Neutrophil (primary cell): ENCODE measurements at regions not wholly inside any gene's neighbourhood (a gene's known extent, or its start where the extent isn't known, plus 50 kb on each side); places are given as distances from the start of the nearest gene placed in this dataset.

Experiments used
- H3K27ac ChIP-seq: fragments of 200-600 bp; sonication (generic); 2 replicates; pipeline ENCODE4 v1.5.1; 2016; ENCODE audit warnings: mild to moderate bottlenecking, moderate library complexity
- H3K27me3 ChIP-seq: fragments of 200-600 bp; sonication (generic); 2 replicates; pipeline ENCODE4 v1.6.0; 2016; ENCODE audit warnings: mild to moderate bottlenecking
- H3K36me3 ChIP-seq: fragments of 200-600 bp; sonication (generic); 2 replicates; pipeline ENCODE4 v1.5.1; 2017
- H3K4me1 ChIP-seq, 2 experiments: fragments of 200-600 bp in 1 of 2; sonication (generic) in 1 of 2; 1 replicate in 1 of 2; 2 replicates in 1 of 2; pipeline versions ENCODE4 v1.5.1 to v1.6.1; 2013 to 2016; ENCODE audit warnings: low read depth in 1 of 2, low read length in 1 of 2, mild to moderate bottlenecking in 1 of 2, moderate library complexity in 1 of 2; ENCODE audit not compliant: control insufficient read depth in 1 of 2, insufficient read depth in 1 of 2
- H3K4me3 ChIP-seq, 2 experiments: fragments of 200-600 bp in 1 of 2; sonication (generic) in 1 of 2; 1 replicate in 1 of 2; 2 replicates in 1 of 2; pipeline ENCODE4 v1.5.1; 2013 to 2016; ENCODE audit warnings: low read depth in 1 of 2, low read length in 1 of 2, mild to moderate bottlenecking in 1 of 2, moderate library complexity in 1 of 2
- H3K9me3 ChIP-seq: fragments of 200-600 bp; sonication (generic); 2 replicates; pipeline ENCODE4 v1.5.1; 2016
- CTCF ChIP-seq: fragments of 200-600 bp; sonication (generic); IDR thresholded peaks from 2 replicates; pipeline ENCODE4 v1.5.1; 2016; ENCODE audit warnings: antibody characterized with exemption

- H3K27ac ChIP-seq, result no peak overlapping the region
- H3K36me3 ChIP-seq, result no peaks in the 10 kb centered on the region
- peaks cover 4% of the 10 kb centered on the region for H3K9me3 ChIP-seq
- no peak overlapping the region for H3K4me3 ChIP-seq
- no peaks in the 10 kb centered on the region for H3K4me1 ChIP-seq
- TF ChIP-seq CTCF, result no peak
- no peaks in the 10 kb centered on the region for H3K27me3 ChIP-seq
Measured at GRCh38 chr13:58827904-58828303, 1196.4 kb downstream of the PCDH17 start.

- Histone ChIP-seq H3K9me3 (no peaks in the 10 kb centered on the region), H3K4me1 (no peaks in the 10 kb centered on the region), H3K27ac (no peak overlapping the region), H3K4me3 (no peak overlapping the region), H3K36me3 (no peaks in the 10 kb centered on the region), H3K27me3 (no peaks in the 10 kb centered on the region)
- no peak for TF ChIP-seq CTCF
Measured at GRCh38 chr13:58830841-58831240, 1199.3 kb downstream of the PCDH17 start.

GRCh38 chr13:58838615-58839014, 1207.1 kb downstream of the PCDH17 start:
- H3K9me3 ChIP-seq, result no peaks in the 10 kb centered on the region
- no peak for TF ChIP-seq CTCF
- no peak overlapping the region for H3K27ac ChIP-seq
- no peak overlapping the region for H3K4me3 ChIP-seq
- H3K4me1 ChIP-seq, result no peaks in the 10 kb centered on the region
- no peaks in the 10 kb centered on the region for H3K36me3 ChIP-seq
- H3K27me3 ChIP-seq, result no peaks in the 10 kb centered on the region

GRCh38 chr13:58843071-58843470, 1211.5 kb downstream of the PCDH17 start:
- no peaks in the 10 kb centered on the region for H3K36me3 ChIP-seq
- no peaks in the 10 kb centered on the region for H3K4me1 ChIP-seq
- no peak for TF ChIP-seq CTCF
- H3K27ac ChIP-seq, result no peak overlapping the region
- H3K27me3 ChIP-seq, result no peaks in the 10 kb centered on the region
- no peak overlapping the region for H3K4me3 ChIP-seq
- H3K9me3 ChIP-seq, result no peaks in the 10 kb centered on the region

GRCh38 chr13:58843567-58843966, 1212.0 kb downstream of the PCDH17 start:
- Histone ChIP-seq H3K4me3 (no peak overlapping the region), H3K4me1 (no peaks in the 10 kb centered on the region), H3K27ac (no peak overlapping the region), H3K36me3 (no peaks in the 10 kb centered on the region), H3K9me3 (no peaks in the 10 kb centered on the region), H3K27me3 (no peaks in the 10 kb centered on the region)
- TF ChIP-seq CTCF, result no peak

- Histone ChIP-seq H3K9me3 (no peaks in the 10 kb centered on the region), H3K4me3 (no peak overlapping the region), H3K27me3 (no peaks in the 10 kb centered on the region), H3K4me1 (no peaks in the 10 kb centered on the region), H3K36me3 (no peaks in the 10 kb centered on the region), H3K27ac (no peak overlapping the region)
- no peak for TF ChIP-seq CTCF
Measured at GRCh38 chr13:58850161-58850560, 1218.6 kb downstream of the PCDH17 start.
